Effector memory CD4-positive, alpha-beta T cell (primary cell): ENCODE measurements at regions not wholly inside any gene's neighbourhood (a gene's known extent, or its start where the extent isn't known, plus 50 kb on each side); places are given as distances from the start of the nearest gene placed in this dataset.
"Not testable (repeated sequence)": the region's sequence is repeated elsewhere in the genome, so short reads cannot be mapped to it uniquely, and the experiment has no call there.

Experiments
- DNase-seq, 3 donors: peaks; one replicate each; pipeline ENCODE4 v3.0.0-alpha.2; 2020
- H3K27ac ChIP-seq: 2 replicates; pipeline ENCODE4 v1.7.0; 2013; ENCODE audit warnings: mild to moderate bottlenecking, low read length, moderate library complexity; ENCODE audit not compliant: insufficient read depth, poor library complexity, severe bottlenecking
- H3K27me3 ChIP-seq: replicated peaks from 2 replicates; pipeline ENCODE4 v1.7.0; 2013; ENCODE audit warnings: mild to moderate bottlenecking, low read length; ENCODE audit not compliant: insufficient read depth, control insufficient read depth, poor library complexity, severe bottlenecking
- H3K36me3 ChIP-seq: 2 replicates; pipeline ENCODE4 v1.7.0; 2013; ENCODE audit warnings: mild to moderate bottlenecking, low read length, moderate library complexity; ENCODE audit not compliant: control insufficient read depth, insufficient read depth
- H3K4me1 ChIP-seq: 2 replicates; pipeline ENCODE4 v1.7.0; 2013; ENCODE audit warnings: low read length, mild to moderate bottlenecking; ENCODE audit not compliant: control insufficient read depth, insufficient read depth, poor library complexity, severe bottlenecking
- H3K4me3 ChIP-seq: 2 replicates; pipeline ENCODE4 v1.7.0; 2013; ENCODE audit warnings: low read length, low read depth, mild to moderate bottlenecking; ENCODE audit not compliant: insufficient read depth, poor library complexity, severe bottlenecking
- H3K9me3 ChIP-seq: 2 replicates; pipeline ENCODE4 v1.7.0; 2013; ENCODE audit warnings: mild to moderate bottlenecking, low read length, moderate library complexity; ENCODE audit not compliant: control insufficient read depth

- Histone ChIP-seq H3K27me3 (no peaks in the 10 kb centered on the region), H3K27ac (no peak overlapping the region), H3K4me1 (no peaks in the 10 kb centered on the region), H3K9me3 (no peaks in the 10 kb centered on the region), H3K4me3 (no peak overlapping the region), H3K36me3 (no peaks in the 10 kb centered on the region)
- DNase-seq: no peak
Observed at GRCh38 chrX:81857192-81857591, 655.3 kb downstream of the SH3BGRL start.

- DNase-seq: no peak
- Histone ChIP-seq H3K36me3 (no peaks in the 10 kb centered on the region), H3K9me3 (no peaks in the 10 kb centered on the region)
Observed at GRCh38 chrX:81866873-81867272, 665.0 kb downstream of the SH3BGRL start.

GRCh38 chrX:81868979-81869378, 667.1 kb downstream of the SH3BGRL start:
- Histone ChIP-seq H3K9me3 (no peaks in the 10 kb centered on the region), H3K27me3 (no peaks in the 10 kb centered on the region), H3K27ac (no peak overlapping the region), H3K4me1 (no peaks in the 10 kb centered on the region), H3K36me3 (no peaks in the 10 kb centered on the region), H3K4me3 (no peak overlapping the region)
- no peak for DNase-seq

More at GRCh38 chrX:81866873-81867272, 665.0 kb downstream of the SH3BGRL start:
- no peaks in the 10 kb centered on the region for H3K4me1 ChIP-seq
- no peak overlapping the region for H3K27ac ChIP-seq
- H3K27me3 ChIP-seq: no peaks in the 10 kb centered on the region
- H3K4me3 ChIP-seq: no peak overlapping the region

- H3K36me3 ChIP-seq: no peaks in the 10 kb centered on the region
- no peaks in the 10 kb centered on the region for H3K27me3 ChIP-seq
- H3K4me3 ChIP-seq: no peak overlapping the region
- H3K4me1 ChIP-seq: no peaks in the 10 kb centered on the region
- no peak for DNase-seq
- H3K27ac ChIP-seq: no peak overlapping the region
- no peaks in the 10 kb centered on the region for H3K9me3 ChIP-seq
Observed at GRCh38 chrX:81874807-81875206, 672.9 kb downstream of the SH3BGRL start.

GRCh38 chrX:81875800-81876199, 673.9 kb downstream of the SH3BGRL start:
- Histone ChIP-seq H3K9me3 (no peaks in the 10 kb centered on the region), H3K27me3 (no peaks in the 10 kb centered on the region), H3K27ac (no peak overlapping the region), H3K36me3 (no peaks in the 10 kb centered on the region), H3K4me3 (no peak overlapping the region), H3K4me1 (no peaks in the 10 kb centered on the region)
- DNase-seq: no peak

GRCh38 chrX:81876437-81876836, 674.5 kb downstream of the SH3BGRL start:
- H3K27ac ChIP-seq: no peak overlapping the region
- no peaks in the 10 kb centered on the region for H3K27me3 ChIP-seq
- H3K9me3 ChIP-seq: no peaks in the 10 kb centered on the region

GRCh38 chrX:81890521-81890920, 688.6 kb downstream of the SH3BGRL start:
- H3K27me3 ChIP-seq: no peaks in the 10 kb centered on the region
- DNase-seq: no peak
- H3K4me3 ChIP-seq: no peak overlapping the region
- no peaks in the 10 kb centered on the region for H3K9me3 ChIP-seq
- H3K27ac ChIP-seq: no peak overlapping the region
- no peaks in the 10 kb centered on the region for H3K4me1 ChIP-seq
- H3K36me3 ChIP-seq: no peaks in the 10 kb centered on the region

More at GRCh38 chrX:81876437-81876836, 674.5 kb downstream of the SH3BGRL start:
- Histone ChIP-seq H3K36me3 (no peaks in the 10 kb centered on the region), H3K4me3 (no peak overlapping the region), H3K4me1 (no peaks in the 10 kb centered on the region)
- DNase-seq: no peak

- Histone ChIP-seq H3K9me3 (no peaks in the 10 kb centered on the region), H3K4me1 (no peaks in the 10 kb centered on the region), H3K36me3 (no peaks in the 10 kb centered on the region), H3K27ac (no peak overlapping the region), H3K4me3 (no peak overlapping the region), H3K27me3 (no peaks in the 10 kb centered on the region)
- DNase-seq: no peak
Observed at GRCh38 chrX:81900522-81900921, 698.6 kb downstream of the SH3BGRL start.

- Histone ChIP-seq H3K27me3 (no peaks in the 10 kb centered on the region), H3K4me3 (no peak overlapping the region), H3K9me3 (no peaks in the 10 kb centered on the region), H3K4me1 (no peaks in the 10 kb centered on the region), H3K36me3 (no peaks in the 10 kb centered on the region), H3K27ac (no peak overlapping the region)
- DNase-seq: no peak
Observed at GRCh38 chrX:81925812-81926211, 723.9 kb downstream of the SH3BGRL start.

- not testable (repeated sequence) for H3K9me3 ChIP-seq, H3K27me3 ChIP-seq, H3K27ac ChIP-seq, DNase-seq, H3K36me3 ChIP-seq, H3K4me1 ChIP-seq, H3K4me3 ChIP-seq
Observed at GRCh38 chrX:81945911-81946310, 744.0 kb downstream of the SH3BGRL start.

GRCh38 chrX:81957318-81957717, 755.4 kb downstream of the SH3BGRL start:
- H3K27me3 ChIP-seq: no peaks in the 10 kb centered on the region
- H3K4me1 ChIP-seq: no peaks in the 10 kb centered on the region

More at GRCh38 chrX:81957318-81957717, 755.4 kb downstream of the SH3BGRL start:
- Histone ChIP-seq H3K9me3 (no peaks in the 10 kb centered on the region), H3K4me3 (no peak overlapping the region), H3K27ac (no peak overlapping the region), H3K36me3 (no peaks in the 10 kb centered on the region)
- no peak for DNase-seq
